Neural cell (in vitro differentiated cells): ENCODE measurements at regions not wholly inside any gene's neighbourhood (a gene's known extent, or its start where the extent isn't known, plus 50 kb on each side); places are given as distances from the start of the nearest gene placed in this dataset.

Experiments used
- CTCF ChIP-seq: fragments of 450-650 bp; IDR thresholded peaks from 2 replicates; pipeline ENCODE4 v1.5.1; 2014; ENCODE audit warnings: antibody characterized with exemption, mild to moderate bottlenecking, moderate library complexity; ENCODE audit not compliant: poor library complexity, severe bottlenecking
- EP300 ChIP-seq: fragments of 450-650 bp; conservative IDR thresholded peaks from 2 replicates; pipeline ENCODE4 v1.6.1; 2014; ENCODE audit warnings: antibody characterized with exemption, mild to moderate bottlenecking, moderate library complexity; ENCODE audit not compliant: poor library complexity, severe bottlenecking
- EZH2 ChIP-seq: fragments of 200-600, 300-800 bp; shearing (Covaris generic), sonication (generic); IDR thresholded peaks from 2 replicates; pipeline ENCODE4 v1.6.1; 2014; ENCODE audit warnings: antibody characterized with exemption, low read length, borderline replicate concordance, mild to moderate bottlenecking; ENCODE audit not compliant: insufficient read depth, poor library complexity, severe bottlenecking
- MXI1 ChIP-seq: fragments of 450-650 bp; conservative IDR thresholded peaks from 2 replicates; pipeline ENCODE4 v1.6.1; 2014; ENCODE audit warnings: antibody characterized with exemption, mild to moderate bottlenecking; ENCODE audit not compliant: poor library complexity, severe bottlenecking
- POLR2AphosphoS5 ChIP-seq: IDR thresholded peaks from 2 replicates; pipeline ENCODE4 v1.6.1; 2012
- RAD21 ChIP-seq: fragments of 450-650 bp; conservative IDR thresholded peaks from 2 replicates; pipeline ENCODE4 v1.6.1; 2014; ENCODE audit warnings: antibody characterized with exemption, mild to moderate bottlenecking, moderate library complexity
- TAF1 ChIP-seq: IDR thresholded peaks from 2 replicates; pipeline ENCODE4 v1.6.1; 2012; ENCODE audit warnings: low read depth
- TF ChIP-seq, protein P1 (sequence below): IDR thresholded peaks from 2 replicates; pipeline ENCODE4 v1.6.1; 2012; ENCODE audit warnings: borderline replicate concordance

DNA sequence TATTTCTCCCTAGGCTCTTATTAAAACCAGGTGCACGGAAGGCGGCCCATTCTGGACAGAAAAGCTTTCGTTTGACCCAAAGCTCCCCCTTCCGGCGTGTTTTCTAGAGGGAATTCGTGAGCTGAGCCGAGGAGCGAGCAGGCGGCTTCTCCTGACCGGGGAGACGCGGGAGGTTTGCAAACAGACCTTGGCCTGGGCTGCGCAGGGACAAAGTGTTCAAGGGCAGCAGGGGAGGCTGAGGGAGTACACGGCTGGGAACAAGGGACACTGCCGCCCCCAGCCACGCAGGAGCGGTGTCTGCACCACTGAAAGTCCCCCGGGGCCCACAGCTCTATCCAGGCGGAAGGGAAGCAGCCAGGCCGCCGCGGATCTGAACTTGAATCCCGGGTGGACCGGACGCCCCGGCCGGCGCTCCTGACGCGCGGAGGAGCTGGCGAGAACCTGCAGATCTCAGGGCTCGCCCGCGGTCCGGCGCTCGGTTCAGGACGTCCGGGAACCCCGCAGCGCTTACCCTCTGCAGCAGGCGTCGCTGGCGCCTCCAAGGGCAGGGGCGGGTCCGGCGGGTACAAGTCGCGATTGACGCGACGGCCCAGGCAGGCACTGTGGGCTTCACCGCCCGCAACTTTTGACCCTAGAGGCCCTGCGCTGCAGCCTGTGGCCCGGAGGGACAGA is 101.9 kb downstream of the WT1 start:
- TF ChIP-seq CTCF: no peak
- TF ChIP-seq TAF1: no peak
- no peak for TF ChIP-seq EZH2
- TF ChIP-seq POLR2AphosphoS5: no peak
- no peak for TF ChIP-seq EP300
- TF ChIP-seq, protein P1, sequence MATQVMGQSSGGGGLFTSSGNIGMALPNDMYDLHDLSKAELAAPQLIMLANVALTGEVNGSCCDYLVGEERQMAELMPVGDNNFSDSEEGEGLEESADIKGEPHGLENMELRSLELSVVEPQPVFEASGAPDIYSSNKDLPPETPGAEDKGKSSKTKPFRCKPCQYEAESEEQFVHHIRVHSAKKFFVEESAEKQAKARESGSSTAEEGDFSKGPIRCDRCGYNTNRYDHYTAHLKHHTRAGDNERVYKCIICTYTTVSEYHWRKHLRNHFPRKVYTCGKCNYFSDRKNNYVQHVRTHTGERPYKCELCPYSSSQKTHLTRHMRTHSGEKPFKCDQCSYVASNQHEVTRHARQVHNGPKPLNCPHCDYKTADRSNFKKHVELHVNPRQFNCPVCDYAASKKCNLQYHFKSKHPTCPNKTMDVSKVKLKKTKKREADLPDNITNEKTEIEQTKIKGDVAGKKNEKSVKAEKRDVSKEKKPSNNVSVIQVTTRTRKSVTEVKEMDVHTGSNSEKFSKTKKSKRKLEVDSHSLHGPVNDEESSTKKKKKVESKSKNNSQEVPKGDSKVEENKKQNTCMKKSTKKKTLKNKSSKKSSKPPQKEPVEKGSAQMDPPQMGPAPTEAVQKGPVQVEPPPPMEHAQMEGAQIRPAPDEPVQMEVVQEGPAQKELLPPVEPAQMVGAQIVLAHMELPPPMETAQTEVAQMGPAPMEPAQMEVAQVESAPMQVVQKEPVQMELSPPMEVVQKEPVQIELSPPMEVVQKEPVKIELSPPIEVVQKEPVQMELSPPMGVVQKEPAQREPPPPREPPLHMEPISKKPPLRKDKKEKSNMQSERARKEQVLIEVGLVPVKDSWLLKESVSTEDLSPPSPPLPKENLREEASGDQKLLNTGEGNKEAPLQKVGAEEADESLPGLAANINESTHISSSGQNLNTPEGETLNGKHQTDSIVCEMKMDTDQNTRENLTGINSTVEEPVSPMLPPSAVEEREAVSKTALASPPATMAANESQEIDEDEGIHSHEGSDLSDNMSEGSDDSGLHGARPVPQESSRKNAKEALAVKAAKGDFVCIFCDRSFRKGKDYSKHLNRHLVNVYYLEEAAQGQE: no peak
- TF ChIP-seq MXI1: no peak
- no peak for TF ChIP-seq RAD21
